GM12878 (cell line): ENCODE measurements at regions not wholly inside any gene's neighbourhood (a gene's known extent, or its start where the extent isn't known, plus 50 kb on each side); places are given as distances from the start of the nearest gene placed in this dataset.

Source experiments
- CHD1 ChIP-seq: IDR thresholded peaks from 2 replicates; pipeline ENCODE4 v1.6.1; 2012; ENCODE audit warnings: low read depth, low read length, improper control_type of control experiment
- FOS ChIP-seq: IDR thresholded peaks from 3 replicates; pipeline ENCODE4 v1.6.1; 2011; ENCODE audit warnings: borderline replicate concordance; ENCODE audit not compliant: insufficient read length; ENCODE audit errors: extremely low read depth
- POLR2A ChIP-seq: IDR thresholded peaks from 2 replicates; pipeline ENCODE4 v1.6.1; 2011; ENCODE audit warnings: low read depth, mild to moderate bottlenecking, low read length
- POLR2AphosphoS2 ChIP-seq: IDR thresholded peaks from 2 replicates; pipeline ENCODE4 v1.6.1; 2011; ENCODE audit warnings: low read depth, mild to moderate bottlenecking, low read length, improper control_type of control experiment, moderate library complexity
- RAD21 ChIP-seq: IDR thresholded peaks from 2 replicates; pipeline ENCODE4 v1.6.1; 2011; ENCODE audit warnings: mild to moderate bottlenecking, low read depth, low read length, moderate library complexity; ENCODE audit not compliant: insufficient read depth
- SUPT20H ChIP-seq: IDR thresholded peaks from 2 replicates; pipeline ENCODE4 v1.6.1; 2011; ENCODE audit warnings: low read depth, mild to moderate bottlenecking, low read length, moderate library complexity, borderline replicate concordance; ENCODE audit not compliant: control insufficient read depth
- SUZ12 ChIP-seq: fragments of 200-600 bp; sonication (generic); IDR thresholded peaks from one replicate; pipeline ENCODE4 v1.6.1; 2018; ENCODE audit warnings: antibody characterized with exemption, mild to moderate bottlenecking; ENCODE audit not compliant: unreplicated experiment
- TBL1XR1 ChIP-seq: IDR thresholded peaks from 2 replicates; pipeline ENCODE4 v1.6.1; 2012; ENCODE audit warnings: low read depth, low read length, improper control_type of control experiment
- TCF12 ChIP-seq: IDR thresholded peaks from 2 replicates; pipeline ENCODE4 v1.6.1; 2011; ENCODE audit warnings: low read depth, mild to moderate bottlenecking, low read length
- TCF3 ChIP-seq: IDR thresholded peaks from 2 replicates; pipeline ENCODE4 v1.6.1; 2012; ENCODE audit warnings: low read depth, mild to moderate bottlenecking, low read length, borderline replicate concordance; ENCODE audit not compliant: insufficient read depth
- TF ChIP-seq, protein P1 (sequence below): fragments of 450-650 bp; IDR thresholded peaks from 2 replicates; pipeline ENCODE4 v1.6.1; 2018; ENCODE audit warnings: mild to moderate bottlenecking, low read depth, moderate library complexity; ENCODE audit not compliant: partially characterized antibody
- TF ChIP-seq, protein P2 (sequence below): fragments of 450-650 bp; IDR thresholded peaks from 2 replicates; pipeline ENCODE4 v1.6.1; 2017; ENCODE audit warnings: mild to moderate bottlenecking, low read depth, inconsistent platforms; ENCODE audit not compliant: poor library complexity, severe bottlenecking
- TF ChIP-seq, protein P3 (sequence below): fragments of 450-650 bp; IDR thresholded peaks from 2 replicates; pipeline ENCODE4 v1.6.1; 2017; ENCODE audit warnings: mild to moderate bottlenecking, moderate library complexity
- TF ChIP-seq, protein P4 (sequence below): fragments of 450-650 bp; IDR thresholded peaks from 2 replicates; pipeline ENCODE4 v1.6.1; 2014; ENCODE audit warnings: mild to moderate bottlenecking
- TF ChIP-seq, protein P5 (sequence below): fragments of 450-650 bp; IDR thresholded peaks from 2 replicates; pipeline ENCODE4 v1.6.1; 2017; ENCODE audit warnings: antibody characterized with exemption, mild to moderate bottlenecking, moderate library complexity

DNA sequence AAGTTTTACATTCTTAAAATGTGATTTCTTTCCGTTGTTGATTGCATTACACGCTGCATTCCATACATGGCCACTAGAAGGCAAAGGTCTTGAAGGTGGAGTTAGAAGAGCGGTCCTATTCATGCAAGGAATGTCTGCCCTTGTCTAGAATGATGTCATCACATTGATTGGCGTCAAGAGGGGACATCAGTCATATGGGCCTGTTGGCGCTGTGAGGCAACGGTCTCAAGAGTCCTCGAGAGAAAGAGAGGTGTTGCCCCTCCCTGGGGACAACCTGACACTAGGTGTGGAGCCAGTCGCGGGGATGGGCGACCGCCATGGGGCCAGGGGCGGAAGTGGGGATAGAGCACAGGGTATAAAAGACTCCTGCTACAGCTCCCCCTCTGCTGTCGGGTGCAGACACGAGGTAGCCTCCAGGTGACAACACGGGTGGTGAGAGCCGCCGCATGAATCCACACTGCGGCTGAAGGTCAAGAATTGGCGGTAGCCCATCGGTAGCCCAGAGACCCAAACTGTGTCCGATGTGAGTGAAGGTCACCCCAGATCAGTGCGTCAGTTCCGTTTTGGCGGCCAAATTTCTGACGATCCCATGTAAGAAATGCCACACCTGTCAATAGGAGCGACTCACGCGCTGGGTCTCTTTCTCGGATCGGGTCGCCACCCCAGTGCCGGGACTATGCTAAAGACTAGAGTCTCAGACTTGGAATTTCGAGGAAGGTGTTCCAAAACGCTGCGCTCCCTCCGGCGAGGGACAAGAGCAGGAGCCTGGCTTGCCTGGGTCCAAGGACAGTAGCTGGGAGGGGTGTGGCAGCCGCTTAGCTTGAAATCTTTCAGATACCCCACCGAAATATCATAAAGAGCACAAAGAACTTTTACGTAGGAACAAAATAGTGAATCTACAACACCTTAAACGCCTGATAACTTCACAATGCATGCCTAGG is 93.2 kb upstream of the ZNF184 start (continued):
- TF ChIP-seq, protein P1, sequence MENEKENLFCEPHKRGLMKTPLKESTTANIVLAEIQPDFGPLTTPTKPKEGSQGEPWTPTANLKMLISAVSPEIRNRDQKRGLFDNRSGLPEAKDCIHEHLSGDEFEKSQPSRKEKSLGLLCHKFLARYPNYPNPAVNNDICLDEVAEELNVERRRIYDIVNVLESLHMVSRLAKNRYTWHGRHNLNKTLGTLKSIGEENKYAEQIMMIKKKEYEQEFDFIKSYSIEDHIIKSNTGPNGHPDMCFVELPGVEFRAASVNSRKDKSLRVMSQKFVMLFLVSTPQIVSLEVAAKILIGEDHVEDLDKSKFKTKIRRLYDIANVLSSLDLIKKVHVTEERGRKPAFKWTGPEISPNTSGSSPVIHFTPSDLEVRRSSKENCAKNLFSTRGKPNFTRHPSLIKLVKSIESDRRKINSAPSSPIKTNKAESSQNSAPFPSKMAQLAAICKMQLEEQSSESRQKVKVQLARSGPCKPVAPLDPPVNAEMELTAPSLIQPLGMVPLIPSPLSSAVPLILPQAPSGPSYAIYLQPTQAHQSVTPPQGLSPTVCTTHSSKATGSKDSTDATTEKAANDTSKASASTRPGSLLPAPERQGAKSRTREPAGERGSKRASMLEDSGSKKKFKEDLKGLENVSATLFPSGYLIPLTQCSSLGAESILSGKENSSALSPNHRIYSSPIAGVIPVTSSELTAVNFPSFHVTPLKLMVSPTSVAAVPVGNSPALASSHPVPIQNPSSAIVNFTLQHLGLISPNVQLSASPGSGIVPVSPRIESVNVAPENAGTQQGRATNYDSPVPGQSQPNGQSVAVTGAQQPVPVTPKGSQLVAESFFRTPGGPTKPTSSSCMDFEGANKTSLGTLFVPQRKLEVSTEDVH = no peak
- TF ChIP-seq, protein P2, sequence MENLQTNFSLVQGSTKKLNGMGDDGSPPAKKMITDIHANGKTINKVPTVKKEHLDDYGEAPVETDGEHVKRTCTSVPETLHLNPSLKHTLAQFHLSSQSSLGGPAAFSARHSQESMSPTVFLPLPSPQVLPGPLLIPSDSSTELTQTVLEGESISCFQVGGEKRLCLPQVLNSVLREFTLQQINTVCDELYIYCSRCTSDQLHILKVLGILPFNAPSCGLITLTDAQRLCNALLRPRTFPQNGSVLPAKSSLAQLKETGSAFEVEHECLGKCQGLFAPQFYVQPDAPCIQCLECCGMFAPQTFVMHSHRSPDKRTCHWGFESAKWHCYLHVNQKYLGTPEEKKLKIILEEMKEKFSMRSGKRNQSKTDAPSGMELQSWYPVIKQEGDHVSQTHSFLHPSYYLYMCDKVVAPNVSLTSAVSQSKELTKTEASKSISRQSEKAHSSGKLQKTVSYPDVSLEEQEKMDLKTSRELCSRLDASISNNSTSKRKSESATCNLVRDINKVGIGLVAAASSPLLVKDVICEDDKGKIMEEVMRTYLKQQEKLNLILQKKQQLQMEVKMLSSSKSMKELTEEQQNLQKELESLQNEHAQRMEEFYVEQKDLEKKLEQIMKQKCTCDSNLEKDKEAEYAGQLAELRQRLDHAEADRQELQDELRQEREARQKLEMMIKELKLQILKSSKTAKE = no peak
- peak; percentile 31; the same call in 1 of the 2 replicates for TF ChIP-seq RAD21
- TF ChIP-seq, protein P3, sequence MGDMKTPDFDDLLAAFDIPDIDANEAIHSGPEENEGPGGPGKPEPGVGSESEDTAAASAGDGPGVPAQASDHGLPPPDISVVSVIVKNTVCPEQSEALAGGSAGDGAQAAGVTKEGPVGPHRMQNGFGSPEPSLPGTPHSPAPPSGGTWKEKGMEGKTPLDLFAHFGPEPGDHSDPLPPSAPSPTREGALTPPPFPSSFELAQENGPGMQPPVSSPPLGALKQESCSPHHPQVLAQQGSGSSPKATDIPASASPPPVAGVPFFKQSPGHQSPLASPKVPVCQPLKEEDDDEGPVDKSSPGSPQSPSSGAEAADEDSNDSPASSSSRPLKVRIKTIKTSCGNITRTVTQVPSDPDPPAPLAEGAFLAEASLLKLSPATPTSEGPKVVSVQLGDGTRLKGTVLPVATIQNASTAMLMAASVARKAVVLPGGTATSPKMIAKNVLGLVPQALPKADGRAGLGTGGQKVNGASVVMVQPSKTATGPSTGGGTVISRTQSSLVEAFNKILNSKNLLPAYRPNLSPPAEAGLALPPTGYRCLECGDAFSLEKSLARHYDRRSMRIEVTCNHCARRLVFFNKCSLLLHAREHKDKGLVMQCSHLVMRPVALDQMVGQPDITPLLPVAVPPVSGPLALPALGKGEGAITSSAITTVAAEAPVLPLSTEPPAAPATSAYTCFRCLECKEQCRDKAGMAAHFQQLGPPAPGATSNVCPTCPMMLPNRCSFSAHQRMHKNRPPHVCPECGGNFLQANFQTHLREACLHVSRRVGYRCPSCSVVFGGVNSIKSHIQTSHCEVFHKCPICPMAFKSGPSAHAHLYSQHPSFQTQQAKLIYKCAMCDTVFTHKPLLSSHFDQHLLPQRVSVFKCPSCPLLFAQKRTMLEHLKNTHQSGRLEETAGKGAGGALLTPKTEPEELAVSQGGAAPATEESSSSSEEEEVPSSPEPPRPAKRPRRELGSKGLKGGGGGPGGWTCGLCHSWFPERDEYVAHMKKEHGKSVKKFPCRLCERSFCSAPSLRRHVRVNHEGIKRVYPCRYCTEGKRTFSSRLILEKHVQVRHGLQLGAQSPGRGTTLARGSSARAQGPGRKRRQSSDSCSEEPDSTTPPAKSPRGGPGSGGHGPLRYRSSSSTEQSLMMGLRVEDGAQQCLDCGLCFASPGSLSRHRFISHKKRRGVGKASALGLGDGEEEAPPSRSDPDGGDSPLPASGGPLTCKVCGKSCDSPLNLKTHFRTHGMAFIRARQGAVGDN = no peak
- TF ChIP-seq CHD1 = no peak
- TF ChIP-seq SUZ12 = no peak
- no peak for TF ChIP-seq TBL1XR1
- no peak for TF ChIP-seq TCF12
- TF ChIP-seq TCF3 = no peak
- TF ChIP-seq FOS = no peak
- no peak for TF ChIP-seq POLR2AphosphoS2
- TF ChIP-seq POLR2A = no peak
- TF ChIP-seq, protein P4, sequence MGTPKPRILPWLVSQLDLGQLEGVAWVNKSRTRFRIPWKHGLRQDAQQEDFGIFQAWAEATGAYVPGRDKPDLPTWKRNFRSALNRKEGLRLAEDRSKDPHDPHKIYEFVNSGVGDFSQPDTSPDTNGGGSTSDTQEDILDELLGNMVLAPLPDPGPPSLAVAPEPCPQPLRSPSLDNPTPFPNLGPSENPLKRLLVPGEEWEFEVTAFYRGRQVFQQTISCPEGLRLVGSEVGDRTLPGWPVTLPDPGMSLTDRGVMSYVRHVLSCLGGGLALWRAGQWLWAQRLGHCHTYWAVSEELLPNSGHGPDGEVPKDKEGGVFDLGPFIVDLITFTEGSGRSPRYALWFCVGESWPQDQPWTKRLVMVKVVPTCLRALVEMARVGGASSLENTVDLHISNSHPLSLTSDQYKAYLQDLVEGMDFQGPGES = no peak
- TF ChIP-seq, protein P5, sequence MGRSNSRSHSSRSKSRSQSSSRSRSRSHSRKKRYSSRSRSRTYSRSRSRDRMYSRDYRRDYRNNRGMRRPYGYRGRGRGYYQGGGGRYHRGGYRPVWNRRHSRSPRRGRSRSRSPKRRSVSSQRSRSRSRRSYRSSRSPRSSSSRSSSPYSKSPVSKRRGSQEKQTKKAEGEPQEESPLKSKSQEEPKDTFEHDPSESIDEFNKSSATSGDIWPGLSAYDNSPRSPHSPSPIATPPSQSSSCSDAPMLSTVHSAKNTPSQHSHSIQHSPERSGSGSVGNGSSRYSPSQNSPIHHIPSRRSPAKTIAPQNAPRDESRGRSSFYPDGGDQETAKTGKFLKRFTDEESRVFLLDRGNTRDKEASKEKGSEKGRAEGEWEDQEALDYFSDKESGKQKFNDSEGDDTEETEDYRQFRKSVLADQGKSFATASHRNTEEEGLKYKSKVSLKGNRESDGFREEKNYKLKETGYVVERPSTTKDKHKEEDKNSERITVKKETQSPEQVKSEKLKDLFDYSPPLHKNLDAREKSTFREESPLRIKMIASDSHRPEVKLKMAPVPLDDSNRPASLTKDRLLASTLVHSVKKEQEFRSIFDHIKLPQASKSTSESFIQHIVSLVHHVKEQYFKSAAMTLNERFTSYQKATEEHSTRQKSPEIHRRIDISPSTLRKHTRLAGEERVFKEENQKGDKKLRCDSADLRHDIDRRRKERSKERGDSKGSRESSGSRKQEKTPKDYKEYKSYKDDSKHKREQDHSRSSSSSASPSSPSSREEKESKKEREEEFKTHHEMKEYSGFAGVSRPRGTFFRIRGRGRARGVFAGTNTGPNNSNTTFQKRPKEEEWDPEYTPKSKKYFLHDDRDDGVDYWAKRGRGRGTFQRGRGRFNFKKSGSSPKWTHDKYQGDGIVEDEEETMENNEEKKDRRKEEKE = no peak
- no peak for TF ChIP-seq SUPT20H
